IMR-90 (cell line): ENCODE measurements at regions not wholly inside any gene's neighbourhood (a gene's known extent, or its start where the extent isn't known, plus 50 kb on each side); places are given as distances from the start of the nearest gene placed in this dataset.

Source experiments
- CEBPB ChIP-seq: IDR thresholded peaks from 2 replicates; pipeline ENCODE4 v1.6.1; 2012; ENCODE audit warnings: low read depth, low read length, improper control_type of control experiment
- FOS ChIP-seq: fragments of 150-350 bp; IDR thresholded peaks from 2 replicates; pipeline ENCODE4 v1.6.1; 2016; ENCODE audit warnings: low read depth, low read length
- MAZ ChIP-seq: IDR thresholded peaks from 2 replicates; pipeline ENCODE4 v1.6.1; 2012; ENCODE audit warnings: low read depth, mild to moderate bottlenecking, low read length, improper control_type of control experiment, moderate library complexity, borderline replicate concordance
- MXI1 ChIP-seq: IDR thresholded peaks from 2 replicates; pipeline ENCODE4 v1.6.1; 2012; ENCODE audit warnings: low read depth, mild to moderate bottlenecking, low read length, moderate library complexity, borderline replicate concordance
- POLR2A ChIP-seq: IDR thresholded peaks from 2 replicates; pipeline ENCODE4 v1.6.1; 2012; ENCODE audit warnings: mild to moderate bottlenecking, low read depth, low read length
- RCOR1 ChIP-seq: IDR thresholded peaks from 2 replicates; pipeline ENCODE4 v1.6.1; 2012; ENCODE audit warnings: mild to moderate bottlenecking, low read length, improper control_type of control experiment; ENCODE audit not compliant: insufficient replicate concordance
- RFX5 ChIP-seq: IDR thresholded peaks from 2 replicates; pipeline ENCODE4 v1.8.0; 2012; ENCODE audit warnings: low read depth, mild to moderate bottlenecking, low read length, moderate library complexity
- TF ChIP-seq, protein P1 (sequence below): fragments of 150-350 bp; IDR thresholded peaks from 2 replicates; pipeline ENCODE4 v1.6.1; 2017; ENCODE audit warnings: mild to moderate bottlenecking, antibody characterized with exemption, low read length, low read depth
- TF ChIP-seq, protein P2 (sequence below): conservative IDR thresholded peaks from 2 replicates; pipeline ENCODE4 v1.5.1; 2012; ENCODE audit warnings: mild to moderate bottlenecking, low read depth, low read length, improper control_type of control experiment
- TF ChIP-seq, protein P3 (sequence below): fragments of 150-350 bp; IDR thresholded peaks from 2 replicates; pipeline ENCODE4 v1.6.1; 2016; ENCODE audit warnings: low read depth, mild to moderate bottlenecking, low read length, moderate library complexity, borderline replicate concordance

DNA sequence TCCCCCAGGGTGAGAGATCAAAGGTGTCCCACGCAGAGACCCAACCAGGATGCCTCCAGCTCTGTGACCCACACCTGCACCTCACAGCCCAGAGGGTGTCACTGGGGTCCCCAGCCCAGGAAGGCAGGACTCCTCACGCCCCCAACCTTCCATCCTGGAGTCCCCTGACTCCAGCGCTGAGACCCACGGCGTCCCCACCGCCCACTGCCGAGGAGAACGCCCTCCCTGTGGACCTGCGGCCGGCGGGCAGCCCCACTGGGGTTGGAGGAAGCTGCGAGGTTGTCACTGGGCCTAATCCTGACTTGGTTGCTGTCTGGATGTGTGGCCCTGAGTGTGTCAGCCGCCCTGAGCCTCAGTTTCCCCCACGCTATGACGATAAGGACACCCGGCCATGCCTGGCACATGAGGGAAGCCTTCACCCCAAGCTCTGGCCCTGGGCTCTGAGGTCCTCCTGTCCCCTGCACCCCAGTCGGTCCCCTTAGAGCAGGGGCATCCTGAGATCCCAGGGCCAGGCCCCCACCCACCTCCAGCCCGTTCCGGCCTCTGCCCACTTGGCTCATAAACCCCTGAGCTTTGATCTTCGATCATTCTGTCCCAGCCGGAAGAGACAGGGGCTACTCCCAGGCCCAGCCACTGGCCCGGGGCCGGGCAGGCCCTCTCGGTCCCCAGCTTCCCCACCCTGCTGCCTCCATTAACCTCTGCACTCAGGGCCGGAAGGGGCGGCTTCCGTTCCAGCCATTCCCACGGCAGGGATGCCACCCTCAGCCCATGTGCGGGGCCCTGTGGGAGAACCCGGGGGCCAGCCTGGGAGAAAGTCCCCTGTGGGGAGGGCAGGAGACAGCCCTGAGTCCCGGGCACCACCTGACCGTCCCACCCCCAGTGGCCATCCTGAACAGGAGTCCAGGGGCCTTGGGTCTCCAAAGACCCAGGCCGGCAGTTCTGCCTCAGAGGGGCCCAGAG is 113.2 kb downstream of the MICALL2 start:
- TF ChIP-seq POLR2A (no peak), RCOR1 (no peak), FOS (no peak), MAZ (no peak), CEBPB (no peak), RFX5 (no peak), MXI1 (no peak)
- TF ChIP-seq, protein P1, sequence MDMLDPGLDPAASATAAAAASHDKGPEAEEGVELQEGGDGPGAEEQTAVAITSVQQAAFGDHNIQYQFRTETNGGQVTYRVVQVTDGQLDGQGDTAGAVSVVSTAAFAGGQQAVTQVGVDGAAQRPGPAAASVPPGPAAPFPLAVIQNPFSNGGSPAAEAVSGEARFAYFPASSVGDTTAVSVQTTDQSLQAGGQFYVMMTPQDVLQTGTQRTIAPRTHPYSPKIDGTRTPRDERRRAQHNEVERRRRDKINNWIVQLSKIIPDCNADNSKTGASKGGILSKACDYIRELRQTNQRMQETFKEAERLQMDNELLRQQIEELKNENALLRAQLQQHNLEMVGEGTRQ = no peak
- TF ChIP-seq, protein P2, sequence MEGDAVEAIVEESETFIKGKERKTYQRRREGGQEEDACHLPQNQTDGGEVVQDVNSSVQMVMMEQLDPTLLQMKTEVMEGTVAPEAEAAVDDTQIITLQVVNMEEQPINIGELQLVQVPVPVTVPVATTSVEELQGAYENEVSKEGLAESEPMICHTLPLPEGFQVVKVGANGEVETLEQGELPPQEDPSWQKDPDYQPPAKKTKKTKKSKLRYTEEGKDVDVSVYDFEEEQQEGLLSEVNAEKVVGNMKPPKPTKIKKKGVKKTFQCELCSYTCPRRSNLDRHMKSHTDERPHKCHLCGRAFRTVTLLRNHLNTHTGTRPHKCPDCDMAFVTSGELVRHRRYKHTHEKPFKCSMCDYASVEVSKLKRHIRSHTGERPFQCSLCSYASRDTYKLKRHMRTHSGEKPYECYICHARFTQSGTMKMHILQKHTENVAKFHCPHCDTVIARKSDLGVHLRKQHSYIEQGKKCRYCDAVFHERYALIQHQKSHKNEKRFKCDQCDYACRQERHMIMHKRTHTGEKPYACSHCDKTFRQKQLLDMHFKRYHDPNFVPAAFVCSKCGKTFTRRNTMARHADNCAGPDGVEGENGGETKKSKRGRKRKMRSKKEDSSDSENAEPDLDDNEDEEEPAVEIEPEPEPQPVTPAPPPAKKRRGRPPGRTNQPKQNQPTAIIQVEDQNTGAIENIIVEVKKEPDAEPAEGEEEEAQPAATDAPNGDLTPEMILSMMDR = no peak
- TF ChIP-seq, protein P3, sequence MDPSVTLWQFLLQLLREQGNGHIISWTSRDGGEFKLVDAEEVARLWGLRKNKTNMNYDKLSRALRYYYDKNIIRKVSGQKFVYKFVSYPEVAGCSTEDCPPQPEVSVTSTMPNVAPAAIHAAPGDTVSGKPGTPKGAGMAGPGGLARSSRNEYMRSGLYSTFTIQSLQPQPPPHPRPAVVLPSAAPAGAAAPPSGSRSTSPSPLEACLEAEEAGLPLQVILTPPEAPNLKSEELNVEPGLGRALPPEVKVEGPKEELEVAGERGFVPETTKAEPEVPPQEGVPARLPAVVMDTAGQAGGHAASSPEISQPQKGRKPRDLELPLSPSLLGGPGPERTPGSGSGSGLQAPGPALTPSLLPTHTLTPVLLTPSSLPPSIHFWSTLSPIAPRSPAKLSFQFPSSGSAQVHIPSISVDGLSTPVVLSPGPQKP = no peak
